ENCODE measurements at regions not wholly inside any gene's neighbourhood (a gene's known extent, or its start where the extent isn't known, plus 50 kb on each side); places are given as distances from the start of the nearest gene placed in this dataset.

GRCh38 chr1:30514945-30515344 is 208.4 kb downstream of the MATN1 start:
- TF ChIP-seq CTCF (IDR thresholded peaks at IDR 0.05) = no peak
- no peak for TF ChIP-seq EP300 (IDR thresholded peaks at IDR 0.05)

Measured in upper lobe of left lung (tissue), 4 donors.